RWPE2 (cell line): ENCODE measurements at regions not wholly inside any gene's neighbourhood (a gene's known extent, or its start where the extent isn't known, plus 50 kb on each side); places are given as distances from the start of the nearest gene placed in this dataset.

ENCODE experiments used
- ATAC-seq: fragments of 200-7000 bp; cut with Tn5 transposase; 3 replicates; pipeline ENCODE4 v1.9.1; 2021; ENCODE audit warnings: low read depth
- DNase-seq: peaks from one replicate; pipeline ENCODE4 v3.0.0-alpha.2; 2020; ENCODE audit warnings: low spot score
- H3K27ac ChIP-seq: fragments of 450-650 bp; 2 replicates; pipeline ENCODE4 v1.5.1; 2017; ENCODE audit warnings: mild to moderate bottlenecking; ENCODE audit not compliant: poor library complexity, severe bottlenecking
- H3K27me3 ChIP-seq: fragments of 250-450 bp; sonication (Bioruptor Pico); 2 replicates; pipeline ENCODE4 v1.5.1; 2021; ENCODE audit warnings: mild to moderate bottlenecking, moderate library complexity; ENCODE audit not compliant: insufficient read depth, poor library complexity, severe bottlenecking
- H3K36me3 ChIP-seq: fragments of 250-450 bp; sonication (Bioruptor Pico); 2 replicates; pipeline ENCODE4 v1.5.1; 2020; ENCODE audit warnings: low read depth, mild to moderate bottlenecking, moderate library complexity
- H3K4me1 ChIP-seq: fragments of 250-450 bp; sonication (Bioruptor Pico); 2 replicates; pipeline ENCODE4 v1.5.1; 2021; ENCODE audit warnings: mild to moderate bottlenecking, moderate library complexity; ENCODE audit not compliant: insufficient read depth, poor library complexity, severe bottlenecking
- H3K4me3 ChIP-seq: fragments of 250-450 bp; sonication (Bioruptor Pico); 2 replicates; pipeline ENCODE4 v1.5.1; 2021; ENCODE audit warnings: mild to moderate bottlenecking, moderate library complexity; ENCODE audit not compliant: severe bottlenecking
- H3K9me3 ChIP-seq: fragments of 250-450 bp; sonication (Bioruptor Pico); 2 replicates; pipeline ENCODE4 v1.5.1; 2021; ENCODE audit warnings: mild to moderate bottlenecking, moderate library complexity; ENCODE audit not compliant: severe bottlenecking
- TF ChIP-seq, protein P1 (sequence below): fragments of 450-650 bp; IDR thresholded peaks from one replicate; pipeline ENCODE4 v1.5.1; 2017; ENCODE audit warnings: mild to moderate bottlenecking, moderate library complexity; ENCODE audit not compliant: poor library complexity, severe bottlenecking

DNA sequence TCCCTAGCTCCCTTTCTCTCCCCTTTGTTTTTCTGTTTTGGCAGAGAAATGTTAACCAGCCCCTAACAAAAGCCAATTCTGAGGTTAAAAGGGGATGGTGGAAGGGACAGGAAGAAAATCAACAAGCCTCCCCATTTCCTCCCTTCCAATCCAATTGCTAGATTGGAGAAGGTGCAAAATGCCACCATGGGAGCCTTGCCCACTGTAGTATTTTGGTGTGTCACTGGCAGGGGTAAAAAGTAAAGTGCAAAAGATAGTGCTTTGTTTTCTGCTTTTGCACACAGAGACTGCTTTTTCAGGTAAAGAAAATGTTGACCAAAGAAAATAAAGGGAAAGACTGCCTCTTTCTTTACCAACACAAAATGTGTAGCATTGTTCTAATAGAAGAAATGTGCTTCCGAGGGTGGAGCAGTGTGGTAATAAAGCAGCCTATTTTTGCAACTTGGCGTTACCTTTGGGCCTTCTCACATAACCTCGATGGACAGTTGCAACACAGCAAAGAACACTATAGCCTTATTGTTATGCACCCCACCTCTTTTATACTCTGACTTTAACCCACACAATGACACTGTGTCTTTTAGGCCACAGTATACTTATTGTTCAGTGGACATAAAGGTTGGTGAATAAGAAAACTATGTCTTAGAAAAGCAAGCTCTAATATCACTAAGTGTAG, 861.8 kb downstream of the BCL11A start:
- no peaks in the 10 kb centered on the region for H3K4me1 ChIP-seq
- no peak overlapping the region for H3K27ac ChIP-seq
- no peaks in the 10 kb centered on the region for H3K27me3 ChIP-seq
- H3K9me3 ChIP-seq: no peaks in the 10 kb centered on the region
- DNase-seq (no peak), ATAC-seq (no peak)
- no peaks in the 10 kb centered on the region for H3K36me3 ChIP-seq
- TF ChIP-seq, protein P1, sequence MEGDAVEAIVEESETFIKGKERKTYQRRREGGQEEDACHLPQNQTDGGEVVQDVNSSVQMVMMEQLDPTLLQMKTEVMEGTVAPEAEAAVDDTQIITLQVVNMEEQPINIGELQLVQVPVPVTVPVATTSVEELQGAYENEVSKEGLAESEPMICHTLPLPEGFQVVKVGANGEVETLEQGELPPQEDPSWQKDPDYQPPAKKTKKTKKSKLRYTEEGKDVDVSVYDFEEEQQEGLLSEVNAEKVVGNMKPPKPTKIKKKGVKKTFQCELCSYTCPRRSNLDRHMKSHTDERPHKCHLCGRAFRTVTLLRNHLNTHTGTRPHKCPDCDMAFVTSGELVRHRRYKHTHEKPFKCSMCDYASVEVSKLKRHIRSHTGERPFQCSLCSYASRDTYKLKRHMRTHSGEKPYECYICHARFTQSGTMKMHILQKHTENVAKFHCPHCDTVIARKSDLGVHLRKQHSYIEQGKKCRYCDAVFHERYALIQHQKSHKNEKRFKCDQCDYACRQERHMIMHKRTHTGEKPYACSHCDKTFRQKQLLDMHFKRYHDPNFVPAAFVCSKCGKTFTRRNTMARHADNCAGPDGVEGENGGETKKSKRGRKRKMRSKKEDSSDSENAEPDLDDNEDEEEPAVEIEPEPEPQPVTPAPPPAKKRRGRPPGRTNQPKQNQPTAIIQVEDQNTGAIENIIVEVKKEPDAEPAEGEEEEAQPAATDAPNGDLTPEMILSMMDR: no peak
- no peak overlapping the region for H3K4me3 ChIP-seq

DNA sequence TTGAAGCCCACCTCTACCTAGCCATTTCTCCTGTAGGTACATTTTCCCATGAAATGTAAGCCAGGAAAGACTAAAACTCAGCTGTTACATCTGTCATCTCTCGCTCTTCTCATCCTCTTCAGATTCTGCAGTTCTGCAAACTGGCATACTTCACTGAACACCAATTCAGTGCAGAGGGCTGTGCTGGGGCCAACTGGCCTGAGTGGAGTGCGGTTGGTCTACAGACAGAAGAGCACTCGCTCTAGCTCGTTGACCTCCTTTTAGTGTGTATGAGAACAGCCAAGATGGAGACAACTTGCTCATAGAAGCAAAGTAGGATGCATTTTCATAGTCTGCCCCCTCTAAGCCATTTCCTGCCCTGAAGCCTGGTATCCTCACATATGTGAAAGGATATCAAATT, 862.6 kb downstream of the BCL11A start:
- H3K4me1 ChIP-seq: no peaks in the 10 kb centered on the region
- H3K9me3 ChIP-seq: no peaks in the 10 kb centered on the region
- H3K27me3 ChIP-seq: no peaks in the 10 kb centered on the region
- TF ChIP-seq, protein P1: no peak
- ATAC-seq (no peak), DNase-seq (no peak)
- H3K4me3 ChIP-seq: no peak overlapping the region
- H3K36me3 ChIP-seq: no peaks in the 10 kb centered on the region
- no peak overlapping the region for H3K27ac ChIP-seq

DNA sequence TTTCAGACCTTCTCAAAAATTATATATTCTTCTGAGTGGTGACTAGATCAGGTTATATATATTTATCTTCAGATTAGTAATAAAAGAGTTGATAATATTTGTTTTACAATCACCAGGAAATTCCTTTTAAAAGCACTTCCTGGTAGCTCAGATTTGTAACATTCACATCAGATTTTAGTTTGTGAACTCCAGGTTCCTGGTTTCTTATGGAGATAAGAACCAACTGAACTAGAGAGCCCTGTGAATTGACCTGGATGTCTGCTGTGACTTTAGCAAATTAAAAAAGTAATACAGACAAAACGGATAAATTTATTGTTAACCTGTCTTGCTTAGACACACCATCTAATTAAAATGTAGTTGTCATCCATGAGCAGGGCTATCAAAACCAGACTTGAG, 868.7 kb downstream of the BCL11A start:
- ATAC-seq (no peak), DNase-seq (no peak)
- TF ChIP-seq, protein P1: no peak
- Histone ChIP-seq H3K27me3 (no peaks in the 10 kb centered on the region), H3K4me3 (no peak overlapping the region), H3K36me3 (no peaks in the 10 kb centered on the region), H3K9me3 (no peaks in the 10 kb centered on the region), H3K4me1 (peaks cover 9% of the 10 kb centered on the region), H3K27ac (peak overlapping the region; percentile 17)

DNA sequence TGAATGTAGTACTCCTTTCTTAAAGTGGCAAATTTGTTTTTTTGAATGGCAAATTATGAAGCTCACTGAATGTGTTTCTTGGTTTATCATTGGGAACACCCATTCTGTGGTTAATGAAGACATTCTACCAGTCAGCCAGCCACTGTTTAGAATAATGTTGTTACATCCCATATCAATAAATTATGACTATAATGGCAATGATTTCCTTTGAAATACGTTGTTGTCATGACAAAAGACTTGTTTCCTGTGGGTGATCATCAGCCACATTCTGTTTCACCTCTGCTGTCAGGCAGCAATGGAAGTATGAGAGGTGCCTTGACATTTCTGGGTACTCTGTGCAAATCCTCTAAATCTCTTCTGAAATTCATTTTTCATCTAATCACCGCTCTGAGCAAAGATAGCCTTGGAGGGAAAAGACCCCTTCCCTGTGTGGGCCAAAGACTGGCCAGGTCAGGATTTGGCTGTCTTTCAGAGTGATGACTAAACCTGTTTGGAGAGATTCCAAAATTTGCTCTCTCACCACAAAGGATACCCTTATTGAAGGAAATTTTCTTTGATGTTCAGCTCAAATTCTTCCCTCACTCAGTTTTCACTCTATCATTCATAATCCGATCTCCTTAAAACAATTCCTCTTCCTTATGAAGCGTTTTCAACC, 869.2 kb downstream of the BCL11A start:
- H3K27me3 ChIP-seq: no peaks in the 10 kb centered on the region
- DNase-seq (no peak), ATAC-seq (peak; percentile 76)
- TF ChIP-seq, protein P1: no peak
- H3K9me3 ChIP-seq: no peaks in the 10 kb centered on the region
- peaks cover 9% of the 10 kb centered on the region for H3K4me1 ChIP-seq
- H3K4me3 ChIP-seq: no peak overlapping the region
- H3K27ac ChIP-seq: peak overlapping the region; percentile 17
- H3K36me3 ChIP-seq: no peaks in the 10 kb centered on the region

DNA sequence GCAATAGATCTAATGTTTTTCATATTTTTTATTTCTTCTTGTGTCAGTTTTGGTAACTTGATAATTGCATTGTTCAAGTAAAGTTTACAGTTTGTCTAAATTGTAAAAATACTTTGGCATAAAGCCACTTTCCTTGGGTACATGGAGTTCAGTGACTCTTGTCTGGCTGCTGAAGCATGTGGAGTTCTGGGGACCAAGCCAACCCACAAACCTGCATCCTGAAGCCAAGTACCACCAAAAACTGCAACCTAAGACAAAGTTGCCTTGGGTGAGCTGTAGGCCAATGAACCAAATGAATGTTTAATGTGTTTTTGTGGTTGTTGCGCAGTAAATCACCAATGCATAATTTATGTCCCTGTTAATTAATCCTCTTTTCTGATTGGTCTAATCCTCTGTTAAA, 872.6 kb downstream of the BCL11A start:
- Histone ChIP-seq H3K4me1 (peaks cover 9% of the 10 kb centered on the region), H3K27ac (no peak overlapping the region), H3K27me3 (no peaks in the 10 kb centered on the region), H3K4me3 (no peak overlapping the region), H3K36me3 (no peaks in the 10 kb centered on the region), H3K9me3 (no peaks in the 10 kb centered on the region)
- no peak for ATAC-seq
- TF ChIP-seq, protein P1: no peak
- no peak for DNase-seq
